Prostate gland (tissue), 2 donors: ENCODE measurements at regions not wholly inside any gene's neighbourhood (a gene's known extent, or its start where the extent isn't known, plus 50 kb on each side); places are given as distances from the start of the nearest gene placed in this dataset.

Source experiments
- POLR2AphosphoS5 ChIP-seq: sonication (generic); formaldehyde crosslinking; IDR thresholded peaks from one replicate; pipeline ENCODE4 v1.6.1; 2017; ENCODE audit warnings: antibody characterized with exemption
- TF ChIP-seq, protein P1 (sequence below), 4 experiments: fragments of 200-600 bp in 2 of 4; fragments of 450-650 bp in 2 of 4; sonication (generic) in 2 of 4; IDR thresholded peaks; 1 replicate in 3 of 4; 2 replicates in 1 of 4; pipeline ENCODE4 v1.5.1; 2016 to 2019; ENCODE audit warnings: antibody characterized with exemption in 4 of 4, mild to moderate bottlenecking in 2 of 4, moderate library complexity in 2 of 4

DNA sequence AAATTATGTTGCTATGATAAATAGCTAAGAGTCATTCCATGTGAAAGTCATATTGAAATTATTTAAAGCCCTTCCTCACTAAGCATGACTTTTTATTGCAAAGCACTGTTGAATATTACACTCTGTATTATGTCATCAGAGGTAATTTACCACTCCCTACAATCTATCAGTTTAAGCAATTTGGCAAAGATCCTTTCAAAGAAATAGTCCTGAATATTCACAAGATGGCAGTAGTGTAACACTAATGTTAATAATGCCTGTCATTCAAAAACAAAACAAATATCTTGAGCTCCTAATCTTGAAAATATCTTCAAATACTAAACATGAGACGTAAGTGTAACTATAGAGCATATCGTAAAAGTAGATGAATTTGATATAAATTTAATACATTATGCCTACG lies 208.6 kb upstream of the TECRL start:
- no peak for TF ChIP-seq POLR2AphosphoS5
- TF ChIP-seq, protein P1, sequence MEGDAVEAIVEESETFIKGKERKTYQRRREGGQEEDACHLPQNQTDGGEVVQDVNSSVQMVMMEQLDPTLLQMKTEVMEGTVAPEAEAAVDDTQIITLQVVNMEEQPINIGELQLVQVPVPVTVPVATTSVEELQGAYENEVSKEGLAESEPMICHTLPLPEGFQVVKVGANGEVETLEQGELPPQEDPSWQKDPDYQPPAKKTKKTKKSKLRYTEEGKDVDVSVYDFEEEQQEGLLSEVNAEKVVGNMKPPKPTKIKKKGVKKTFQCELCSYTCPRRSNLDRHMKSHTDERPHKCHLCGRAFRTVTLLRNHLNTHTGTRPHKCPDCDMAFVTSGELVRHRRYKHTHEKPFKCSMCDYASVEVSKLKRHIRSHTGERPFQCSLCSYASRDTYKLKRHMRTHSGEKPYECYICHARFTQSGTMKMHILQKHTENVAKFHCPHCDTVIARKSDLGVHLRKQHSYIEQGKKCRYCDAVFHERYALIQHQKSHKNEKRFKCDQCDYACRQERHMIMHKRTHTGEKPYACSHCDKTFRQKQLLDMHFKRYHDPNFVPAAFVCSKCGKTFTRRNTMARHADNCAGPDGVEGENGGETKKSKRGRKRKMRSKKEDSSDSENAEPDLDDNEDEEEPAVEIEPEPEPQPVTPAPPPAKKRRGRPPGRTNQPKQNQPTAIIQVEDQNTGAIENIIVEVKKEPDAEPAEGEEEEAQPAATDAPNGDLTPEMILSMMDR (IDR thresholded peaks at IDR 0.05) = peak in 1 of 4 experiments; percentile 26
